K562 (cell line): ENCODE measurements at regions not wholly inside any gene's neighbourhood (a gene's known extent, or its start where the extent isn't known, plus 50 kb on each side); places are given as distances from the start of the nearest gene placed in this dataset.

ENCODE experiments used
- BDP1 ChIP-seq: IDR thresholded peaks from 3 replicates; pipeline ENCODE4 v1.6.1; 2011; ENCODE audit not compliant: insufficient read length, insufficient read depth
- ETV6 ChIP-seq, 3 experiments: fragments of 150-350 bp in 1 of 3; sonication (generic) in 1 of 3; formaldehyde crosslinking in 1 of 3; IDR thresholded peaks; 2 replicates each; pipeline versions ENCODE4 v1.6.1 to v1.8.0; 2014 to 2022; ENCODE audit warnings: borderline replicate concordance in 2 of 3, low read depth in 2 of 3, antibody characterized with exemption in 1 of 3, low read length in 1 of 3, mild to moderate bottlenecking in 1 of 3, missing genetic modification reagents in 1 of 3
- FOXP4 ChIP-seq: sonication (generic); formaldehyde crosslinking; IDR thresholded peaks from 2 replicates; pipeline ENCODE4 v1.8.0; 2022; ENCODE audit warnings: mild to moderate bottlenecking, missing genetic modification reagents, borderline replicate concordance
- GABPB2 ChIP-seq: fragments of 250-450 bp; sonication (Bioruptor Pico); conservative IDR thresholded peaks from 2 replicates; pipeline ENCODE4 v1.5.1; 2021; ENCODE audit warnings: mild to moderate bottlenecking
- HMGN3 ChIP-seq: IDR thresholded peaks from 2 replicates; pipeline ENCODE4 v1.6.1; 2011; ENCODE audit warnings: borderline replicate concordance, low read depth, mild to moderate bottlenecking, mixed read lengths, low read length; ENCODE audit not compliant: insufficient read length; ENCODE audit errors: extremely low read depth
- HMGXB4 ChIP-seq: sonication (generic); formaldehyde crosslinking; IDR thresholded peaks from 2 replicates; pipeline ENCODE4 v1.8.1; 2023; ENCODE audit warnings: mild to moderate bottlenecking, missing genetic modification reagents
- ILF3 ChIP-seq: fragments of 450-650 bp; IDR thresholded peaks from 2 replicates; pipeline ENCODE4 v1.6.1; 2018; ENCODE audit warnings: antibody characterized with exemption, mild to moderate bottlenecking, moderate library complexity, borderline replicate concordance
- NFYB ChIP-seq: IDR thresholded peaks from 2 replicates; pipeline ENCODE4 v1.6.1; 2011; ENCODE audit warnings: mild to moderate bottlenecking, moderate library complexity; ENCODE audit not compliant: insufficient read length; ENCODE audit errors: extremely low read depth
- NR1H2 ChIP-seq: sonication (generic); formaldehyde crosslinking; IDR thresholded peaks from 2 replicates; pipeline ENCODE4 v1.4.0; 2020; ENCODE audit warnings: mild to moderate bottlenecking, missing genetic modification reagents
- PATZ1 ChIP-seq: fragments of 250-450 bp; sonication (Bioruptor Pico); IDR thresholded peaks from 2 replicates; pipeline ENCODE4 v1.5.0; 2020; ENCODE audit warnings: mild to moderate bottlenecking, borderline replicate concordance
- RBM17 ChIP-seq: fragments of 200-400 bp; formaldehyde crosslinking; IDR thresholded peaks from 2 replicates; pipeline ENCODE4 v1.6.1; 2017; ENCODE audit warnings: low read depth, mild to moderate bottlenecking, low read length, borderline replicate concordance
- SIN3A ChIP-seq, 2 experiments: fragments of 150-350 bp in 1 of 2; IDR thresholded peaks; 2 replicates each; pipeline ENCODE4 v1.6.1; 2011 to 2016; ENCODE audit warnings: borderline replicate concordance in 2 of 2, low read depth in 2 of 2, low read length in 2 of 2, mild to moderate bottlenecking in 2 of 2, moderate library complexity in 2 of 2; ENCODE audit not compliant: control insufficient read depth in 1 of 2
- SMARCA5 ChIP-seq: fragments of 450-650 bp; IDR thresholded peaks from 2 replicates; pipeline ENCODE4 v1.6.1; 2016
- SP1 ChIP-seq: sonication (generic); formaldehyde crosslinking; IDR thresholded peaks from 2 replicates; pipeline ENCODE4 v1.8.1; 2022; ENCODE audit warnings: mild to moderate bottlenecking, missing genetic modification reagents
- YBX1 ChIP-seq: fragments of 450-650 bp; IDR thresholded peaks from 2 replicates; pipeline ENCODE4 v1.7.1; 2016; ENCODE audit warnings: mild to moderate bottlenecking
- ZC3H11A ChIP-seq: IDR thresholded peaks from 2 replicates; pipeline ENCODE4 v1.6.1; 2012; ENCODE audit warnings: low read depth, low read length, improper control_type of control experiment
- ZHX1 ChIP-seq: fragments of 150-350 bp; conservative IDR thresholded peaks from 2 replicates; pipeline ENCODE4 v1.6.1; 2014; ENCODE audit warnings: low read length
- ZNF121 ChIP-seq: sonication (generic); formaldehyde crosslinking; conservative IDR thresholded peaks from 2 replicates; pipeline ENCODE4 v1.8.0; 2022; ENCODE audit warnings: missing genetic modification reagents
- ZNF586 ChIP-seq: fragments of 450-650 bp; formaldehyde crosslinking; conservative IDR thresholded peaks from 2 replicates; pipeline ENCODE4 v1.4.0; 2020; ENCODE audit warnings: mild to moderate bottlenecking, moderate library complexity

GRCh38 chr6:26158076-26158580 is 70.9 kb downstream of the HFE start (continued):
- TF ChIP-seq HMGXB4 (CRISPR knock-in tag): 0 out of 2 replicates have a peak, but pooled peaks have one; percentile 27
- TF ChIP-seq ETV6 (IDR thresholded peaks at IDR 0.05; ENCODE audit: borderline replicate concordance in 1 of 2, low read depth in 2 of 2, low read length in 1 of 2): no peak
- TF ChIP-seq ETV6 (CRISPR knock-in tag; IDR thresholded peaks at IDR 0.05; ENCODE audit: borderline replicate concordance): peak; percentile 94; the same call in 1 of the 2 replicates
- no peak for TF ChIP-seq ZC3H11A
- peak; percentile 73; the same call in 1 of the 2 replicates for TF ChIP-seq FOXP4 (CRISPR knock-in tag)
- peak in 1 of 2 experiments; percentile 66; a peak in 1 of 4 replicates for TF ChIP-seq SIN3A (IDR thresholded peaks at IDR 0.05; ENCODE audit: borderline replicate concordance in 2 of 2, control insufficient read depth in 1 of 2, low read depth in 2 of 2, low read length in 2 of 2)
- no peak for TF ChIP-seq ZHX1
- TF ChIP-seq HMGN3: no peak
- TF ChIP-seq RBM17: no peak
- TF ChIP-seq SP1 (CRISPR knock-in tag): peak; percentile 45
- TF ChIP-seq SMARCA5: no peak
- no peak for TF ChIP-seq YBX1
- TF ChIP-seq BDP1: no peak
- TF ChIP-seq ZNF586 (CRISPR knock-in tag): no peak
- TF ChIP-seq ILF3: no peak
- no peak for TF ChIP-seq PATZ1 (CRISPR knock-in tag)
- no peak for TF ChIP-seq ZNF121 (CRISPR knock-in tag)
- TF ChIP-seq GABPB2 (CRISPR knock-in tag): no peak
- TF ChIP-seq NFYB: no peak
- TF ChIP-seq NR1H2 (CRISPR knock-in tag): 0 out of 2 replicates have a peak, but pooled peaks have one; percentile 22
